ENCODE measurements at regions not wholly inside any gene's neighbourhood (a gene's known extent, or its start where the extent isn't known, plus 50 kb on each side); places are given as distances from the start of the nearest gene placed in this dataset.
A peak's percentile ranks its signal among the peaks of the same experiment; 100 is the strongest.

DNA sequence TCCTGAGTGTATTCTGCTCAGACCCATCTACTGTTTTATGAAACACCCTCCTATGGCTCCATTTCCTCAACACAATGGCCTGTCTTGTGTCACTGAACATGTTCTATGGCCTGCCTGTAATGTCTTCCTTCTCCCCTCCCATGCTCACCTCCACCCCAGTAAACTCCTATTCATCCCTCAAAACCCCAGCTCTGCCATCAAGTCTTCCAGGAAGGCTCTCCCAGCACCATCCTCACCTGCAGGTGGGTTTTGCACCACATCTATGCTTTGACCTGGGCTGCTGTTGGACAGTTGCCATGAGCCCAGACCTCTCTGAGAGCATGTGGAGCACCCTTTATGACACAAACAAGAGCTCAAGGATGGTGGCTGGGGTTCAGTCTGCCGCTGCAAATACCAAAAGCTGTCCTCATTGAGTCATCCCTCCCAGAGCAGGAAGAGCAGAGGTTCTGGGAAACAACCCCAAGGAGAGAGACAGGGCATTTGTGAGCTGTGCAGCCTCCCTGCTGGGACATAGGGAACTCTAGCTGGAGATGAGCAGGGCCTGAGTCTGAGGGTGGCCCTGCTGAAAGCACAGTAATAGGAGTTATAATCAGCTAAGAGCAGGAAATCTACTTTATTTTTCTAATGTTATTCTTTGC lies 93.8 kb upstream of the CD93 start:
- no CpG with 5 or more reads among the region's 1 CpG for WGBS, 2 donors (ENCODE audit: extremely low coverage in 2 of 2, insufficient read length in 2 of 2, insufficient replicate concordance in 1 of 2)
- no peaks in the 10 kb centered on the region for H3K79me1 ChIP-seq (ENCODE audit: low read depth, low read length)
- H3K27ac ChIP-seq (replicated peaks; ENCODE audit: low read length), result no peak overlapping the region
- peak overlapping the region; percentile 31 for H3K18ac ChIP-seq (ENCODE audit: low read length)
- H2BK5ac ChIP-seq (ENCODE audit: low read length), result no peak overlapping the region
- H3K4me1 ChIP-seq (ENCODE audit: control insufficient read depth in 2 of 2, insufficient read depth in 1 of 2, low read depth in 1 of 2, low read length in 2 of 2), result peaks cover 0 to 7% of the 10 kb centered on the region in 2 donors
- H2AFZ ChIP-seq (ENCODE audit: low read length), result peak overlapping the region; percentile 83
- no peak overlapping the region for H4K8ac ChIP-seq (ENCODE audit: low read depth, low read length)
- no peak overlapping the region for H3K4ac ChIP-seq (ENCODE audit: low read length)
- no peak overlapping the region for H4K91ac ChIP-seq (ENCODE audit: low read depth, low read length, poor library complexity)
- H2AK5ac ChIP-seq (ENCODE audit: low read depth, low read length), result no peak overlapping the region
- no peak overlapping the region for H3K23ac ChIP-seq (ENCODE audit: low read depth, low read length, poor library complexity)
- no peak overlapping the region for H2BK15ac ChIP-seq (ENCODE audit: low read length)
- no peak overlapping the region for H2BK12ac ChIP-seq (ENCODE audit: low read length)
- no peak for DNase-seq (ENCODE audit: low spot score)
- H3K9ac ChIP-seq (ENCODE audit: low read depth, low read length, poor library complexity), result no peak overlapping the region
- no peak overlapping the region for H3K4me3 ChIP-seq (ENCODE audit: low read length in 2 of 2)
- no peak overlapping the region for H3K4me2 ChIP-seq (ENCODE audit: insufficient read depth, low read length, poor library complexity, severe bottlenecking)
- H3K14ac ChIP-seq (ENCODE audit: low read length), result no peak overlapping the region
- H3K27me3 ChIP-seq (ENCODE audit: control insufficient read depth in 3 of 3, insufficient read depth in 3 of 3, low read depth in 1 of 3, low read length in 3 of 3), result no peaks in the 10 kb centered on the region
- H3K36me3 ChIP-seq (replicated peaks in 1 of 2; ENCODE audit: control insufficient read depth in 2 of 2, insufficient read depth in 2 of 2, low read length in 2 of 2), result no peaks in the 10 kb centered on the region
- peaks cover 0 to 3% of the 10 kb centered on the region in 2 donors for H3K9me3 ChIP-seq (replicated peaks in 1 of 2; ENCODE audit: control insufficient read depth in 2 of 2, insufficient read depth in 1 of 2, low read depth in 1 of 2, low read length in 2 of 2)
- H2BK120ac ChIP-seq (ENCODE audit: low read depth, low read length), result no peak overlapping the region

- Histone ChIP-seq H3K18ac (ENCODE audit: low read length) (no peak overlapping the region), H4K8ac (ENCODE audit: low read depth, low read length) (no peak overlapping the region), H3K4me3 (ENCODE audit: low read length in 2 of 2) (no peak overlapping the region), H2BK120ac (ENCODE audit: low read depth, low read length) (no peak overlapping the region), H3K4me1 (ENCODE audit: control insufficient read depth in 2 of 2, insufficient read depth in 1 of 2, low read depth in 1 of 2, low read length in 2 of 2) (peaks cover 0 to 7% of the 10 kb centered on the region in 2 donors), H3K4ac (ENCODE audit: low read length) (no peak overlapping the region), H2AK5ac (ENCODE audit: low read depth, low read length) (no peak overlapping the region), H2AFZ (ENCODE audit: low read length) (no peak overlapping the region), H3K27me3 (ENCODE audit: control insufficient read depth in 3 of 3, insufficient read depth in 3 of 3, low read depth in 1 of 3, low read length in 3 of 3) (no peaks in the 10 kb centered on the region), H2BK12ac (ENCODE audit: low read length) (no peak overlapping the region), H3K14ac (ENCODE audit: low read length) (no peak overlapping the region), H3K23ac (ENCODE audit: low read depth, low read length, poor library complexity) (no peak overlapping the region), H3K9me3 (replicated peaks in 1 of 2; ENCODE audit: control insufficient read depth in 2 of 2, insufficient read depth in 1 of 2, low read depth in 1 of 2, low read length in 2 of 2) (peaks cover 0 to 3% of the 10 kb centered on the region in 2 donors), H2BK15ac (ENCODE audit: low read length) (no peak overlapping the region), H4K91ac (ENCODE audit: low read depth, low read length, poor library complexity) (no peak overlapping the region), H3K36me3 (replicated peaks in 1 of 2; ENCODE audit: control insufficient read depth in 2 of 2, insufficient read depth in 2 of 2, low read length in 2 of 2) (no peaks in the 10 kb centered on the region), H3K9ac (ENCODE audit: low read depth, low read length, poor library complexity) (no peak overlapping the region), H3K4me2 (ENCODE audit: insufficient read depth, low read length, poor library complexity, severe bottlenecking) (no peak overlapping the region), H3K79me1 (ENCODE audit: low read depth, low read length) (no peaks in the 10 kb centered on the region), H3K27ac (replicated peaks; ENCODE audit: low read length) (no peak overlapping the region), H2BK5ac (ENCODE audit: low read length) (no peak overlapping the region)
- DNase-seq (ENCODE audit: low spot score), result no peak
- WGBS, 2 donors (ENCODE audit: extremely low coverage in 2 of 2, insufficient read length in 2 of 2, insufficient replicate concordance in 1 of 2), result no CpG with 5 or more reads among the region's 3 CpGs
Observed at GRCh38 chr20:23178806-23179205, 92.7 kb upstream of the CD93 start.

- H3K4me2 ChIP-seq (ENCODE audit: insufficient read depth, low read length, poor library complexity, severe bottlenecking), result no peak overlapping the region
- H4K91ac ChIP-seq (ENCODE audit: low read depth, low read length, poor library complexity), result no peak overlapping the region
- H3K18ac ChIP-seq (ENCODE audit: low read length), result no peak overlapping the region
- H3K27me3 ChIP-seq (ENCODE audit: control insufficient read depth in 3 of 3, insufficient read depth in 3 of 3, low read depth in 1 of 3, low read length in 3 of 3), result no peaks in the 10 kb centered on the region
- no peak overlapping the region for H3K23ac ChIP-seq (ENCODE audit: low read depth, low read length, poor library complexity)
- no peak overlapping the region for H2AFZ ChIP-seq (ENCODE audit: low read length)
- no peaks in the 10 kb centered on the region for H3K79me1 ChIP-seq (ENCODE audit: low read depth, low read length)
- H2BK5ac ChIP-seq (ENCODE audit: low read length), result no peak overlapping the region
- no peak overlapping the region for H3K9ac ChIP-seq (ENCODE audit: low read depth, low read length, poor library complexity)
- H3K36me3 ChIP-seq (replicated peaks in 1 of 2; ENCODE audit: control insufficient read depth in 2 of 2, insufficient read depth in 2 of 2, low read length in 2 of 2), result no peaks in the 10 kb centered on the region
- no peak overlapping the region for H3K14ac ChIP-seq (ENCODE audit: low read length)
- no peaks in the 10 kb centered on the region for H3K4me1 ChIP-seq (ENCODE audit: control insufficient read depth in 2 of 2, insufficient read depth in 1 of 2, low read depth in 1 of 2, low read length in 2 of 2)
- H3K9me3 ChIP-seq (replicated peaks in 1 of 2; ENCODE audit: control insufficient read depth in 2 of 2, insufficient read depth in 1 of 2, low read depth in 1 of 2, low read length in 2 of 2), result peaks cover 0 to 3% of the 10 kb centered on the region in 2 donors
- no peak overlapping the region for H2AK5ac ChIP-seq (ENCODE audit: low read depth, low read length)
- no peak overlapping the region for H2BK15ac ChIP-seq (ENCODE audit: low read length)
- no peak overlapping the region for H2BK120ac ChIP-seq (ENCODE audit: low read depth, low read length)
- no peak overlapping the region for H3K27ac ChIP-seq (replicated peaks; ENCODE audit: low read length)
- H3K4ac ChIP-seq (ENCODE audit: low read length), result no peak overlapping the region
- DNase-seq (ENCODE audit: low spot score), result no peak
- no peak overlapping the region for H2BK12ac ChIP-seq (ENCODE audit: low read length)
- no peak overlapping the region for H3K4me3 ChIP-seq (ENCODE audit: low read length in 2 of 2)
- WGBS, 2 donors (ENCODE audit: extremely low coverage in 2 of 2, insufficient read length in 2 of 2, insufficient replicate concordance in 1 of 2), result no CpG with 5 or more reads among the region's 3 CpGs
- H4K8ac ChIP-seq (ENCODE audit: low read depth, low read length), result no peak overlapping the region
Observed at GRCh38 chr20:23174821-23175220, 88.7 kb upstream of the CD93 start.

DNA sequence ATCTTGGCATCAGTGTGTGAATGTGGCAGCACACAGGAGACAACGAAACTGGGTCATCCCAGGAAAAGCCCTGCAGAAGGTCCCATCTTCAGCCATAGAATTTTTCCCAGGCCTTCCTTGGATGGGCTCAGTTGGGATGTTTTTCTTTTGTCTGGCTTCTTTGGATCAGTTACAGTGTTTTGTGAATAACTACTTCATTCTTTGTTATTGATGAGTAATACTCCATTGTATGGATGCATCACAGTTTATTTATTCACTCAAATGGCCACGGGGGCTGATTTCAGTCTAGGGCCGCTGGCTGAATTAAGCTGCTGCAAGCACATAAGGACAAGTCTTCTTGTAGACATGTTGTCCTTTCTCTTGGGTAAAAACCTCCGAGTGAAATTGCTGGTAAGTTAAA lies 81.3 kb upstream of the CD93 start:
- H2AK5ac ChIP-seq (ENCODE audit: low read depth, low read length), result no peak overlapping the region

More for the DNA sequence above, 81.3 kb upstream of the CD93 start:
- Histone ChIP-seq H2BK15ac (ENCODE audit: low read length) (no peak overlapping the region), H3K9ac (ENCODE audit: low read depth, low read length, poor library complexity) (no peak overlapping the region), H3K14ac (ENCODE audit: low read length) (no peak overlapping the region), H3K4me3 (ENCODE audit: low read length in 2 of 2) (no peak overlapping the region), H3K9me3 (replicated peaks in 1 of 2; ENCODE audit: control insufficient read depth in 2 of 2, insufficient read depth in 1 of 2, low read depth in 1 of 2, low read length in 2 of 2) (no peaks in the 10 kb centered on the region), H2AFZ (ENCODE audit: low read length) (no peak overlapping the region), H2BK120ac (ENCODE audit: low read depth, low read length) (no peak overlapping the region), H2BK5ac (ENCODE audit: low read length) (no peak overlapping the region), H3K4me1 (ENCODE audit: control insufficient read depth in 2 of 2, insufficient read depth in 1 of 2, low read depth in 1 of 2, low read length in 2 of 2) (peaks cover 0 to 2% of the 10 kb centered on the region in 2 donors), H4K91ac (ENCODE audit: low read depth, low read length, poor library complexity) (no peak overlapping the region), H2BK12ac (ENCODE audit: low read length) (no peak overlapping the region), H3K18ac (ENCODE audit: low read length) (no peak overlapping the region), H3K4me2 (ENCODE audit: insufficient read depth, low read length, poor library complexity, severe bottlenecking) (no peak overlapping the region), H3K79me1 (ENCODE audit: low read depth, low read length) (no peaks in the 10 kb centered on the region), H3K23ac (ENCODE audit: low read depth, low read length, poor library complexity) (no peak overlapping the region), H3K4ac (ENCODE audit: low read length) (no peak overlapping the region), H3K27ac (replicated peaks; ENCODE audit: low read length) (no peak overlapping the region), H3K27me3 (ENCODE audit: control insufficient read depth in 3 of 3, insufficient read depth in 3 of 3, low read depth in 1 of 3, low read length in 3 of 3) (no peaks in the 10 kb centered on the region), H4K8ac (ENCODE audit: low read depth, low read length) (no peak overlapping the region), H3K36me3 (replicated peaks in 1 of 2; ENCODE audit: control insufficient read depth in 2 of 2, insufficient read depth in 2 of 2, low read length in 2 of 2) (no peaks in the 10 kb centered on the region)
- DNase-seq (ENCODE audit: low spot score), result no peak
- no CpG with 5 or more reads among the region's 4 CpGs for WGBS, 2 donors (ENCODE audit: extremely low coverage in 2 of 2, insufficient read length in 2 of 2, insufficient replicate concordance in 1 of 2)

Measured in neuronal stem cell (in vitro differentiated cells).